Astrocyte (in vitro differentiated cells and primary cell): ENCODE measurements at regions not wholly inside any gene's neighbourhood (a gene's known extent, or its start where the extent isn't known, plus 50 kb on each side); places are given as distances from the start of the nearest gene placed in this dataset.

Experiments used
- EZH2 ChIP-seq: IDR thresholded peaks from 2 replicates; pipeline ENCODE4 v1.6.1; 2012; ENCODE audit warnings: mild to moderate bottlenecking, low read length, inconsistent platforms; ENCODE audit not compliant: insufficient read depth
- TF ChIP-seq, protein P1 (sequence below): IDR thresholded peaks from 2 replicates; pipeline ENCODE4 v1.5.1; 2011; ENCODE audit warnings: low read depth, mild to moderate bottlenecking, inconsistent platforms, low read length, moderate library complexity; ENCODE audit not compliant: insufficient read depth

DNA sequence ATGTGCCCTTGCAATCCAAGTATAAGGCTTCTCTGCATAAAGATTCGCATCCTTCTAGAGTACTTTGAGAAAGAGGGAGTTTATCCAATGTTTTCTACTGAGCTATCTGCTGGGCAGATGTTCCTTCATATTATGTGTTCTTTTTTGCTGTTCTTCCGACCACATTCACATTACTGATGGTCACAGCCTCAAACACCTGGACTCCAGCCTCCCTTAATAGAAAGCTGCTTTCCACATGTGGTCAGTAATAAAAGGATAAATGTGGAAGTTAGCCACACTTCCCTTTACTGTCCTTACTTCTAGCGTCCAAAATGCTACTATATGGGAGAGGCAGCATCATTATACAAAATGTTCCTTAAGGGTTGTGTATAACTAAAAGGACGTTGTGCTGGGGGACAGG, 116.9 kb downstream of the CD47 start:
- TF ChIP-seq EZH2, result no peak
- TF ChIP-seq, protein P1, sequence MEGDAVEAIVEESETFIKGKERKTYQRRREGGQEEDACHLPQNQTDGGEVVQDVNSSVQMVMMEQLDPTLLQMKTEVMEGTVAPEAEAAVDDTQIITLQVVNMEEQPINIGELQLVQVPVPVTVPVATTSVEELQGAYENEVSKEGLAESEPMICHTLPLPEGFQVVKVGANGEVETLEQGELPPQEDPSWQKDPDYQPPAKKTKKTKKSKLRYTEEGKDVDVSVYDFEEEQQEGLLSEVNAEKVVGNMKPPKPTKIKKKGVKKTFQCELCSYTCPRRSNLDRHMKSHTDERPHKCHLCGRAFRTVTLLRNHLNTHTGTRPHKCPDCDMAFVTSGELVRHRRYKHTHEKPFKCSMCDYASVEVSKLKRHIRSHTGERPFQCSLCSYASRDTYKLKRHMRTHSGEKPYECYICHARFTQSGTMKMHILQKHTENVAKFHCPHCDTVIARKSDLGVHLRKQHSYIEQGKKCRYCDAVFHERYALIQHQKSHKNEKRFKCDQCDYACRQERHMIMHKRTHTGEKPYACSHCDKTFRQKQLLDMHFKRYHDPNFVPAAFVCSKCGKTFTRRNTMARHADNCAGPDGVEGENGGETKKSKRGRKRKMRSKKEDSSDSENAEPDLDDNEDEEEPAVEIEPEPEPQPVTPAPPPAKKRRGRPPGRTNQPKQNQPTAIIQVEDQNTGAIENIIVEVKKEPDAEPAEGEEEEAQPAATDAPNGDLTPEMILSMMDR, result no peak
